ENCODE measurements at regions not wholly inside any gene's neighbourhood (a gene's known extent, or its start where the extent isn't known, plus 50 kb on each side); places are given as distances from the start of the nearest gene placed in this dataset.

- DNase-seq = no peak
- H3K27ac ChIP-seq (ENCODE audit: low read length) = no peak overlapping the region
- H3K36me3 ChIP-seq (ENCODE audit: control insufficient read depth, insufficient read depth, low read length) = no peaks in the 10 kb centered on the region
- no peaks in the 10 kb centered on the region for H3K4me1 ChIP-seq (ENCODE audit: control insufficient read depth, insufficient read depth, low read length)
- H3K9me3 ChIP-seq (ENCODE audit: control insufficient read depth, low read depth, low read length) = no peaks in the 10 kb centered on the region
- no peak overlapping the region for H3K4me3 ChIP-seq (ENCODE audit: low read length)
- no peaks in the 10 kb centered on the region for H3K27me3 ChIP-seq (ENCODE audit: control insufficient read depth, insufficient read depth, low read length)
- WGBS (ENCODE audit: insufficient coverage, low lambda C conversion rate) = no CpG with 5 or more reads among the region's 8 CpGs
Measured at GRCh38 chr14:86654558-86655184, 1124.7 kb downstream of the FLRT2 start.

GRCh38 chr14:86652526-86652925 lies 1122.6 kb downstream of the FLRT2 start:
- Histone ChIP-seq H3K4me3 (ENCODE audit: low read length) (no peak overlapping the region), H3K4me1 (ENCODE audit: control insufficient read depth, insufficient read depth, low read length) (no peaks in the 10 kb centered on the region), H3K36me3 (ENCODE audit: control insufficient read depth, insufficient read depth, low read length) (no peaks in the 10 kb centered on the region), H3K27me3 (ENCODE audit: control insufficient read depth, insufficient read depth, low read length) (no peaks in the 10 kb centered on the region), H3K9me3 (ENCODE audit: control insufficient read depth, low read depth, low read length) (no peaks in the 10 kb centered on the region), H3K27ac (ENCODE audit: low read length) (no peak overlapping the region)
- DNase-seq = no peak
- whole genome bisulfite sequencing (ENCODE audit: insufficient coverage, low lambda C conversion rate) = 100% methylated on average over 3 of the region's 4 CpGs

GRCh38 chr14:86646696-86647690 lies 1117.0 kb downstream of the FLRT2 start:
- no peak for DNase-seq
- no peaks in the 10 kb centered on the region for H3K4me1 ChIP-seq (ENCODE audit: control insufficient read depth, insufficient read depth, low read length)
- H3K36me3 ChIP-seq (ENCODE audit: control insufficient read depth, insufficient read depth, low read length) = no peaks in the 10 kb centered on the region
- H3K4me3 ChIP-seq (ENCODE audit: low read length) = no peak overlapping the region
- H3K27me3 ChIP-seq (ENCODE audit: control insufficient read depth, insufficient read depth, low read length) = no peaks in the 10 kb centered on the region
- no peaks in the 10 kb centered on the region for H3K9me3 ChIP-seq (ENCODE audit: control insufficient read depth, low read depth, low read length)
- no peak overlapping the region for H3K27ac ChIP-seq (ENCODE audit: low read length)
- WGBS (ENCODE audit: insufficient coverage, low lambda C conversion rate) = no CpG with 5 or more reads among the region's 4 CpGs

- no peak for DNase-seq
- H3K27me3 ChIP-seq (ENCODE audit: control insufficient read depth, insufficient read depth, low read length) = no peaks in the 10 kb centered on the region
- no peak overlapping the region for H3K4me3 ChIP-seq (ENCODE audit: low read length)
- H3K27ac ChIP-seq (ENCODE audit: low read length) = no peak overlapping the region
- H3K4me1 ChIP-seq (ENCODE audit: control insufficient read depth, insufficient read depth, low read length) = no peaks in the 10 kb centered on the region
- no CpG with 5 or more reads among the region's 5 CpGs for WGBS (ENCODE audit: insufficient coverage, low lambda C conversion rate)
- H3K9me3 ChIP-seq (ENCODE audit: control insufficient read depth, low read depth, low read length) = no peaks in the 10 kb centered on the region
- no peaks in the 10 kb centered on the region for H3K36me3 ChIP-seq (ENCODE audit: control insufficient read depth, insufficient read depth, low read length)
Measured at GRCh38 chr14:86646125-86646524, 1116.2 kb downstream of the FLRT2 start.

- no peak for DNase-seq
- no peaks in the 10 kb centered on the region for H3K4me1 ChIP-seq (ENCODE audit: control insufficient read depth, insufficient read depth, low read length)
- H3K4me3 ChIP-seq (ENCODE audit: low read length) = no peak overlapping the region
- no peaks in the 10 kb centered on the region for H3K36me3 ChIP-seq (ENCODE audit: control insufficient read depth, insufficient read depth, low read length)
- no peaks in the 10 kb centered on the region for H3K27me3 ChIP-seq (ENCODE audit: control insufficient read depth, insufficient read depth, low read length)
- H3K9me3 ChIP-seq (ENCODE audit: control insufficient read depth, low read depth, low read length) = peaks cover 1% of the 10 kb centered on the region
- no peak overlapping the region for H3K27ac ChIP-seq (ENCODE audit: low read length)
Measured at GRCh38 chr14:86641310-86641709, 1111.4 kb downstream of the FLRT2 start.

- WGBS (ENCODE audit: insufficient coverage, low lambda C conversion rate) = no CpG with 5 or more reads among the region's 3 CpGs
- Histone ChIP-seq H3K36me3 (ENCODE audit: control insufficient read depth, insufficient read depth, low read length) (no peaks in the 10 kb centered on the region), H3K27me3 (ENCODE audit: control insufficient read depth, insufficient read depth, low read length) (no peaks in the 10 kb centered on the region), H3K4me3 (ENCODE audit: low read length) (no peak overlapping the region), H3K27ac (ENCODE audit: low read length) (no peak overlapping the region), H3K9me3 (ENCODE audit: control insufficient read depth, low read depth, low read length) (peaks cover 3% of the 10 kb centered on the region), H3K4me1 (ENCODE audit: control insufficient read depth, insufficient read depth, low read length) (no peaks in the 10 kb centered on the region)
- DNase-seq = no peak
Measured at GRCh38 chr14:86640288-86640687, 1110.3 kb downstream of the FLRT2 start.

GRCh38 chr14:86639666-86640065 lies 1109.7 kb downstream of the FLRT2 start:
- Histone ChIP-seq H3K27me3 (ENCODE audit: control insufficient read depth, insufficient read depth, low read length) (no peaks in the 10 kb centered on the region), H3K9me3 (ENCODE audit: control insufficient read depth, low read depth, low read length) (peaks cover 3% of the 10 kb centered on the region), H3K4me3 (ENCODE audit: low read length) (no peak overlapping the region), H3K4me1 (ENCODE audit: control insufficient read depth, insufficient read depth, low read length) (no peaks in the 10 kb centered on the region), H3K27ac (ENCODE audit: low read length) (no peak overlapping the region), H3K36me3 (ENCODE audit: control insufficient read depth, insufficient read depth, low read length) (no peaks in the 10 kb centered on the region)
- DNase-seq = no peak

- H3K4me1 ChIP-seq (ENCODE audit: control insufficient read depth, insufficient read depth, low read length) = no peaks in the 10 kb centered on the region
- no peaks in the 10 kb centered on the region for H3K27me3 ChIP-seq (ENCODE audit: control insufficient read depth, insufficient read depth, low read length)
- 80% methylated on average over 2 of the region's 5 CpGs for WGBS (ENCODE audit: insufficient coverage, low lambda C conversion rate)
- DNase-seq = no peak
- H3K27ac ChIP-seq (ENCODE audit: low read length) = no peak overlapping the region
- H3K36me3 ChIP-seq (ENCODE audit: control insufficient read depth, insufficient read depth, low read length) = no peaks in the 10 kb centered on the region
- peaks cover 3% of the 10 kb centered on the region for H3K9me3 ChIP-seq (ENCODE audit: control insufficient read depth, low read depth, low read length)
- H3K4me3 ChIP-seq (ENCODE audit: low read length) = no peak overlapping the region
Measured at GRCh38 chr14:86639146-86639545, 1109.2 kb downstream of the FLRT2 start.

GRCh38 chr14:86627080-86627479 lies 1097.1 kb downstream of the FLRT2 start:
- H3K9me3 ChIP-seq (ENCODE audit: control insufficient read depth, low read depth, low read length) = no peaks in the 10 kb centered on the region
- no peaks in the 10 kb centered on the region for H3K4me1 ChIP-seq (ENCODE audit: control insufficient read depth, insufficient read depth, low read length)
- no peaks in the 10 kb centered on the region for H3K36me3 ChIP-seq (ENCODE audit: control insufficient read depth, insufficient read depth, low read length)
- H3K27ac ChIP-seq (ENCODE audit: low read length) = no peak overlapping the region
- H3K4me3 ChIP-seq (ENCODE audit: low read length) = no peak overlapping the region
- DNase-seq = no peak
- H3K27me3 ChIP-seq (ENCODE audit: control insufficient read depth, insufficient read depth, low read length) = no peaks in the 10 kb centered on the region

GRCh38 chr14:86626530-86626929 lies 1096.6 kb downstream of the FLRT2 start:
- H3K9me3 ChIP-seq (ENCODE audit: control insufficient read depth, low read depth, low read length) = no peaks in the 10 kb centered on the region
- no peaks in the 10 kb centered on the region for H3K4me1 ChIP-seq (ENCODE audit: control insufficient read depth, insufficient read depth, low read length)
- no peak overlapping the region for H3K27ac ChIP-seq (ENCODE audit: low read length)
- WGBS (ENCODE audit: insufficient coverage, low lambda C conversion rate) = 57% methylated on average over 2 of the region's 3 CpGs
- no peaks in the 10 kb centered on the region for H3K27me3 ChIP-seq (ENCODE audit: control insufficient read depth, insufficient read depth, low read length)
- DNase-seq = no peak
- H3K36me3 ChIP-seq (ENCODE audit: control insufficient read depth, insufficient read depth, low read length) = no peaks in the 10 kb centered on the region
- H3K4me3 ChIP-seq (ENCODE audit: low read length) = no peak overlapping the region

GRCh38 chr14:86625637-86626036 lies 1095.7 kb downstream of the FLRT2 start:
- no peaks in the 10 kb centered on the region for H3K36me3 ChIP-seq (ENCODE audit: control insufficient read depth, insufficient read depth, low read length)
- H3K9me3 ChIP-seq (ENCODE audit: control insufficient read depth, low read depth, low read length) = no peaks in the 10 kb centered on the region
- H3K4me3 ChIP-seq (ENCODE audit: low read length) = no peak overlapping the region
- no peak for DNase-seq
- H3K27ac ChIP-seq (ENCODE audit: low read length) = no peak overlapping the region
- H3K4me1 ChIP-seq (ENCODE audit: control insufficient read depth, insufficient read depth, low read length) = no peaks in the 10 kb centered on the region
- no peaks in the 10 kb centered on the region for H3K27me3 ChIP-seq (ENCODE audit: control insufficient read depth, insufficient read depth, low read length)

Measured in large intestine (tissue), 3 donors.